Ureter (tissue), 1 donor: ENCODE measurements at regions not wholly inside any gene's neighbourhood (a gene's known extent, or its start where the extent isn't known, plus 50 kb on each side); places are given as distances from the start of the nearest gene placed in this dataset.
"Not testable (repeated sequence)": the region's sequence is repeated elsewhere in the genome, so short reads cannot be mapped to it uniquely, and the experiment has no call there.

ENCODE experiments used
- DNase-seq: peaks from one replicate; pipeline ENCODE4 v3.0.0-alpha.2; 2020; ENCODE audit warnings: low spot score
- donor health status: DM: yes; HTN: yes; CAD: no.

DNA sequence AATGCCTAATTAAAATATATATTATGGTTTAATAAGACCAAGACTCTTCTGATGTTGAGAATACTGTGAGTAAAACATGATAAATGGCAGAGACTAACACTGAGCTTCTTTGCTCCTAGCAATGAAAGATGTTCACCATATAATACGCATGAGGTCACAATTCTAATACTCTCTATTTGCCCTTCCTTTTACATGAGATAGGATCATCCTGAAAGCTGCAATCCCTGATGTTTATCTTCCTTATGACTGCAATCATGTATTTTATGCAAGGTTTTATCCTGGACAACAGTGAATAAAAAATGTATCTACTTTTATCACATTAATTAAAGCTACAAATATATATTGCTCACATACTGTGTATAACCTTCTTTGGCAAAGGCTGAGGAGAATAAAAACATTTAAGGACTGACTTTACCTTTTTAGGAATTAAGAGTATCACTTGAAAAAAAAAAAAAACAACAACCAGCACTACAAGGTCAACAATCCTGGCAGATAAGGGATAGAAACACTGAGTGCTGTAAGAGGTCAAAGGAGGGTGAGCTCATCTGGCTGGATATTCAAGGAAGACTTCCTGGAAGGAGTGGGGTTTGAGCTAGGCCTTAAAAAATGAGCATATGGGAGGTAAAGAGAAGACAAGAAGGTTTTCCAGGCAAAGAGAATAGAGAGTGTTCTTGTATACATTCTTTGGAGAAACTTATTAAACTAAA is 99.9 kb downstream of the AREG start:
- DNase-seq, result no peak

DNA sequence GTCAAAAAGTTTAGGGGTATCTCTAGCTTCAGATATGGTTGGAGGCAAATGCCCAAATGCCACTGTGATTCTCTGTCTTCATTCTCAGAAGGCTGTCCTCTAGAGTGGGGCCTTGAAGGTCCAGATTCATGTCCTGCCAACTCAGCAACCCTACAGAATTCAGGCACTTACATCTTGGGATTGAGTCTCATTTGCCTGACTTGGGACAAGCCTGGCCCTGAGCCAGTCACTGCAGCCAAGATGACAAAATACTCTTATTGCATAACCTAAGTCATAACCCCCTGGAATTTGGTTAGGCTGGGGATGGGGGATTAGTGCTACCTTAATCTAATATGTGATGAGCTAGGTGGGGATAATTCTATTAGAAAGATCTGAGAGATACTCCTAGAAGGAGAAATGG is 100.5 kb downstream of the AREG start:
- DNase-seq, result no peak

- no peak for DNase-seq
Measured at GRCh38 chr4:74546057-74546456, 101.1 kb downstream of the AREG start.

DNA sequence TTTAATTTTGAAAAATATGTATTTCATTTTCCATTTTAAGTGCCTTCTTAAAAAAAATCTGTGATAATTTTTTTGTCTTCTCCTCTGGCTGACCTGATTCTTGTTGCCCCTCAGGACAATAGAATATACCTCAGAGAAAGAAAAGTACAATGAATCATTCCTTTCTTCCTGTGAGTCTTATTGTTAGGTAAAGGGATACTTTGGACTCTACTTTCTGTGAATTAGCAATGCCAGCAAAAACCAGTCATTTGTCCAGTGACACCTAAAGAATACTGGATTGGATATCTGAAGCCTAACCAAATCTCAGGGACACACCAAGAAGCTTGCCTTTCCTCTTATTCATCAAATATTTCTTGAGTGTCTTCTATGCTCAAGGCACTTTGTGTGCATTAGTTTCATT is 102.1 kb downstream of the AREG start:
- no peak for DNase-seq

GRCh38 chr4:74548561-74548960 is 103.6 kb downstream of the AREG start:
- DNase-seq, result no peak

GRCh38 chr4:74549936-74550335 is 105.0 kb downstream of the AREG start:
- DNase-seq, result no peak

DNA sequence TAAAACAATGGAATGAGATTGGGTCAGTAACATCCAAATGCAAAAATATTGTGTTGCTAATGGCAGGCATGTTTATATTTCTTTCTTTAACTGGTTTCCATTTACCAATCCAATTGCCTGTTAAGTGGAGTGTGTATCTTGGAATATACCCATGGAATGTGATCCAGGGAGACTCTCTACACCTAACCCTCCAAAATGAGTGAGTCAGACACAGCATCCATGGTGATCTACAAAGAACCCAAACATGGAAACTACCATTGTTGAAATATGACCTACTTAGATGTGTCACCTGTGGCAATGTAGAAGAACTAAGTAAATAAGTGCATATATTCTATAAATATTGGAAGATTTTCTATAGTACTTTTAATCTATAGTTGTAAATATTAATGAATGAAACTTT is 110.3 kb downstream of the AREG start:
- no peak for DNase-seq

DNA sequence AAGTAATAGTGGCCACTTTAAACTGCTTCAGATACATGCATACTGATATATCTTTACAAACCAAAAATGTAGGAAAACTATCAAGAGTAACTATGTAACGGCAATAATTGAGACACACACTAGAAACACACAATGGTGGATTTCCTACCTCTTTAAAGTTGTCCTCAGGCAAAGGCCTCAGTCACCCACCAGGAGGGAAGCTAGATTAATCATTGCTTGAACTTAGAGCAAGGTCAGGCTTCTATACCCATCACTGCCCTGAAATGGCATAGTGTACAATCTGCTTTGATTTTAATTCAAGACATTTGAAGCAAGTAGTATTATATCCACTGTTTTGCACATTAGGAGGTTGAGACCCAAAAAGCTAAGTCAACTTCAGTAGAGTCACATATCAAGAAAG is 110.9 kb downstream of the AREG start:
- DNase-seq, result no peak

DNA sequence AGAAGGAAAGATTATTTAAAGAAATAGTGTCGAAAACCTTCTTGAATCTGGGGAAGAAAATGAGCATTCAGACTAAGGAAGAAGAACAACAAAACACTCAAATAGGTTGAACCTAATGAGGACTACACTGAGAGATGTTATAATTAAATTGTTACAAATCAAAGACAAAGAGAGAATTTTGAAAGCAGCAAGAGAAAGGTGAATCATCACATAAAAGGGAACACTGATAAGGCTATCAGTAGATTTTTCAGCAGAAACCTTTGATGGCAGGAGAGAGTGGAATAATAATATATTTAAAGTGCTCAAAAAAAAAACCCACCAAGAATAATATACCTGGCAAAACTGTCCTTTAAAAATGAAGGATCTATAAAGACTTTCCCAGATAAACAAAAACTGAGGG is 114.9 kb downstream of the AREG start:
- DNase-seq, result no peak

DNA sequence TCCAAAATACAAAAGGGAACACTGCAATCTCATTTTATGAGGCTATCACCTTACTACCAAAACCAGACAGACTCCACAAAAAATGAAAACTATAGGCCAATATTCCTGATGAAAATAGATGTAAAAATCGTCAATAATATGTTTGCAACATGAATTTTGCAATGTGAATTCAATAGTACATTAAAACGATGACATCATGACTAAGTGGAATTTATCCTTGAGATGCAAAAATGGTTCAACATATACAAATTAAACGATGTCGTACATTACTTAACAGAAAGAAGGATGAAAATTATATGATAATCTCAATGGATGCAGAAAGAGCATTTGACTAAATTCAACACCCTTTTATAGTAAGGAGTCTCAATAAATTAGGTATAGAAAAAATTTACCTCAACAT is 123.0 kb downstream of the AREG start:
- no peak for DNase-seq

GRCh38 chr4:74570095-74570494 is 125.2 kb downstream of the AREG start:
- DNase-seq, result no peak

- DNase-seq, result no peak
Measured at GRCh38 chr4:74578329-74578728, 133.4 kb downstream of the AREG start.

GRCh38 chr4:74578865-74579264 is 133.9 kb downstream of the AREG start:
- not testable (repeated sequence) for DNase-seq

DNA sequence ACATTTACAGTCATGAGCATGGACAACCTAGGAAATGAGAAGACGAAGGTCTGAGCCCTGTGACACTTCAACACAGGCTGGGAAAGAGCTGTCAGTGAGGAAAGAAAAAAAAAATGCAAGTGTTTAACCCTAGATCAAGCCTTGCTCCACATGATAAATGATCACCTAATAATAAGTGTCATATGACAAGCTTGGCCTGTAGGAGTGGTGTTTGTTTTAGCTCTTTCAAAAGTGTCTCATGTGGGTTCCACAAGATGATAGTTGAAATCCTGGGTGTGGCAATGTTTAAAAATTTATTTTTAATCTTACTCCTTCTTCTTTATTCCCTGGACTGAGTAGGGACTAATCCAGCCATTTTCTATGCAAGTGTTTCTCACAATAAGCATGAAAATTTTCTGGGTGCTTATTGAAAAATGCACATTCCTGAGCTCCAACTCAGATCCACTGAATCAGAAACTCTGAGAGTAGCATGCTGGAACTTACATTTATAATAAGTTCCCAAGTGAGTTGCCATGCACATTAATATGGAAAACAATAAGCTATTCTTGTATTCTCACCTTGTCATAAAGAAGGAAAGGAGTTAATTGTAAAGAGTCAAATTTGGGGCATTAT is 138.3 kb downstream of the AREG start:
- no peak for DNase-seq

GRCh38 chr4:74583757-74584156 is 138.8 kb downstream of the AREG start:
- no peak for DNase-seq

DNA sequence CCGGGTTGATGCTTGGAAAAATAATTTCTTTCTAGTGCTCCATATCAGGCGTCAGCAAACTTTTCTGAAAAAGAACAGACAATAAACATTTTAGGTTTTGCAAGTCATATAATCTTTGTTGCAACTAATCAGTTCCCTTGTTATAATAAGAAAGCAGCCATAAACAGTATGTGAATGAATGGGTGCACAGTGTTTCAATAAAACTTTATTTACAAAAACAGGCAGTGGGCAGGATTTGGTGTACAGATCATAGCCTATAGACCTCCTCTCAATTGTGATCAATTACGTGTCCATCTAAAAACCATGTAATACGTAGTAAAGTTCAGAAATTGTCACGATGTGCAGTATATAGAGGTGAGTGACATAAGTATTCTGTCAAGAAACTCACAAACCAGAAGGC is 143.4 kb downstream of the AREG start:
- no peak for DNase-seq

DNA sequence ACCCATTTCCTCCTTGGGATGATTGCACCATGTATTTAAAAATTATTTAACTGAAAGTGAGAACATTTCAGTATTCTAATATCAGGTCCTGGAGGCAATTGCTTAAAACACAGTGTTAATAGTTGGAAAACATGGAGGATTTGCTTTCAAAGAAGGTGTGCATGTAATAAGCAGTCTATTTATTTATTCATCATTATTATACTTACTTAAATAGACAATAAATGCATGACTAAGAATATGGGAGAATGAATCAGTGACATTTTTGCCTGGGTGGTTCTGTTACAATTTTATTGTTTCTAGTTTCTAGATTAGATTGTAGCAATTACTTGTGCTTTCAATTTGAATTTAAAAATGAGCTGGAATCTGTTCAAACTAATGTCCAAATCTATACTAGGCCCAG is 145.5 kb downstream of the AREG start:
- no peak for DNase-seq

- no peak for DNase-seq
Measured at GRCh38 chr4:74598611-74599325, 153.8 kb downstream of the AREG start.

DNA sequence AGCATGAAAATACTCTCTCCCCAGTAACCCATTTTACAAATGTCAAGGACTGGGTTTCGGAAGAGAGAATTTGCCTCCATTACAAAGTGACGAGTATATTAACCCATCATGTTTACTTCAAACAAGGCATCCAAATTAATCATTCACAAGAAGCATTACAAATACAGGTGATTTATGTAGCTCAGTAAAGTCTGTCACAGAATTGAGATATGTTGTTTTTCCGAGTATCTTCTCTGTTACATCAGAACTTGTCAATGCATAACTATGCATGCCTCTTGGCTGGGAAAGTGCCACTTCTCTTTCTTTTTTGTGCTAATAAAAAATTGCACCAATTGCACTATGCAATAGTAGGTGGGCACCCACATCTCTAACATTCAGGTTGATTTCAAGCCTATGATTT is 158.2 kb downstream of the AREG start:
- DNase-seq, result no peak

- DNase-seq, result no peak
Measured at GRCh38 chr4:74608151-74608949, 163.4 kb downstream of the AREG start.

DNA sequence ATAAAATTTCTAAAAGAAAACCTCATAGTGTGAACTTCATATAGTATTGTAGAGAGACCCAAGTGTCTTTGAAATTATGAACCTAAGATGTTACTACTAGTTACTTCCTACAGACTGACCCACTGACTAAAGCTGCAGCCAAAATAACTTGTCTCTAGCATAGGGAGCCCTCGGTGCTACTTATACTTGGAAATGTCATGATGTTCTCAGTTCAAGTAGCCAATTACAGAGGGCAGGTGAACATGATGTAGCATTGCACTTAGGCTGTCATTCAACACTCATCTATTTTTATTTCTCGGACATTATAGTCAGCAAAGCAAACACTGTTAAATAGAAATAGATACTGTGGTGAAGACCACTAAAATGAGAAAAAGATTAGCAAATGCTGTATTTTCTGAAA is 165.6 kb downstream of the AREG start:
- no peak for DNase-seq

GRCh38 chr4:74612837-74613236 is 167.9 kb downstream of the AREG start:
- DNase-seq, result no peak
